ENCODE measurements at regions not wholly inside any gene's neighbourhood (a gene's known extent, or its start where the extent isn't known, plus 50 kb on each side); places are given as distances from the start of the nearest gene placed in this dataset.

DNA sequence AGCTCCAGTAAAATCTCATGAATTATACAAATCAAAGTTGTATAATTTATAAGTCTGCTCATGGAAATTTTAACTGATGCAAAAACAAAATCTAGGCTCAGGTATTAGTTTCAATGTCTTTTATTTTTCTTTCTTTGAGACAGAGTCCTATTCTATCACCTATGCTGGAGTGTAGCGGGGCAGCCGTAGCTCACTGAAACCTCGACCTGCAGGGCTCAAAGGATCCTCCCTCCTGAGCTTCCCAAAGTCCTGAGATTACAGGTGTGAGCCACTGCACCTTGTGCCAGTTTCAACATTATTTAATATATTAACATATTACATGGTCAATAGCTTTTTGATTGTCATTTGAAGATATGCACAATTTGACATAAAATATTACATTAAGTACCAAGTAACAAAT lies 678.7 kb downstream of the ARAP2 start:
- H3K36me3 ChIP-seq (ENCODE audit: insufficient read depth, low read length): no peaks in the 10 kb centered on the region
- intact Hi-C loops (cut with DNase I, micrococcal nuclease): no loop called here
- no peaks in the 10 kb centered on the region for H3K9me3 Mint-ChIP-seq
- DNase-seq (no peak), ATAC-seq (ENCODE audit: poor library complexity) (no peak)
- no peak overlapping the region for H3K27ac ChIP-seq (ENCODE audit: low read depth in 1 of 2, low read length in 2 of 2)
- no peaks in the 10 kb centered on the region for H3K27me3 ChIP-seq (ENCODE audit: control insufficient read depth in 1 of 2, insufficient read depth in 2 of 2, low read length in 2 of 2)
- no peak overlapping the region for H3K27ac Mint-ChIP-seq
- no peaks in the 10 kb centered on the region for H3K9me3 ChIP-seq (ENCODE audit: control insufficient read depth in 1 of 2, insufficient read depth in 1 of 2, low read length in 2 of 2)
- H3K4me1 ChIP-seq (ENCODE audit: insufficient read depth, low read length): no peaks in the 10 kb centered on the region
- no peaks in the 10 kb centered on the region for H3K27me3 Mint-ChIP-seq
- no peaks in the 10 kb centered on the region for H3K36me3 Mint-ChIP-seq (ENCODE audit: low read depth)
- H3K4me3 Mint-ChIP-seq: no peak overlapping the region
- no peaks in the 10 kb centered on the region for H3K4me1 Mint-ChIP-seq (ENCODE audit: low read depth)
- H3K4me3 ChIP-seq (ENCODE audit: low read length): no peak overlapping the region
- no peak for TF ChIP-seq CTCF (IDR thresholded peaks at IDR 0.05)
- ChIA-PET CTCF (no interaction called here), POLR2A (no interaction called here)

DNA sequence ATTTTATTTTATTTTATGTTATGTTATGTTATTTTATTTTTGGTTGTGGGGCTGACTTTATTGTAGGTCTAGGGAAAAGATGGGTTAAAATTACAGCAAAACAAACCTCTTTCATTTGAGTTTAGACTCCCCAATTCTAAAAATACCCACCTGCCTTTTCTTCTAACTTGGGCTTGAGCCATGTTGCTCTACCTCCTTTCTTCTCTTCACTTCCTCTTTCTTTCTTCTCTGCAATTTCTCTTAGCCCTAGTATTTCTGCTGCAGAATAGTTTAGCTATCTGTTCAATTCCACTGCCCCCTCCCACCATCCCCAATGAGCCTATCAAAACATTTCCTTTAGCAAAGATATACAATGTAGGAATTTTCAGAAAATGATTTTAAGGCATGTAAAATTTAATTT lies 653.3 kb downstream of the ARAP2 start:
- TF ChIP-seq CTCF (IDR thresholded peaks at IDR 0.05): no peak
- intact Hi-C loops (cut with DNase I, micrococcal nuclease): no loop called here
- POLR2A ChIA-PET: no interaction called here
- no peaks in the 10 kb centered on the region for H3K36me3 Mint-ChIP-seq (ENCODE audit: low read depth)
- H3K4me3 Mint-ChIP-seq: no peak overlapping the region
- Histone ChIP-seq H3K27me3 (ENCODE audit: control insufficient read depth in 1 of 2, insufficient read depth in 2 of 2, low read length in 2 of 2) (no peaks in the 10 kb centered on the region), H3K4me1 (ENCODE audit: insufficient read depth, low read length) (no peaks in the 10 kb centered on the region), H3K4me3 (ENCODE audit: low read length) (no peak overlapping the region), H3K36me3 (ENCODE audit: insufficient read depth, low read length) (no peaks in the 10 kb centered on the region), H3K27ac (ENCODE audit: low read depth in 1 of 2, low read length in 2 of 2) (no peak overlapping the region), H3K9me3 (ENCODE audit: control insufficient read depth in 1 of 2, insufficient read depth in 1 of 2, low read length in 2 of 2) (no peaks in the 10 kb centered on the region)
- CTCF ChIA-PET: no interaction called here
- no peaks in the 10 kb centered on the region for H3K27me3 Mint-ChIP-seq
- H3K27ac Mint-ChIP-seq: no peak overlapping the region
- DNase-seq (no peak), ATAC-seq (ENCODE audit: poor library complexity) (no peak)
- peaks cover 2% of the 10 kb centered on the region for H3K9me3 Mint-ChIP-seq
- no peaks in the 10 kb centered on the region for H3K4me1 Mint-ChIP-seq (ENCODE audit: low read depth)

GRCh38 chr4:35604252-35604651 lies 640.1 kb downstream of the ARAP2 start:
- Histone ChIP-seq H3K4me3 (ENCODE audit: low read length) (no peak overlapping the region), H3K36me3 (ENCODE audit: insufficient read depth, low read length) (no peaks in the 10 kb centered on the region), H3K27ac (ENCODE audit: low read depth in 1 of 2, low read length in 2 of 2) (no peak overlapping the region), H3K9me3 (ENCODE audit: control insufficient read depth in 1 of 2, insufficient read depth in 1 of 2, low read length in 2 of 2) (no peaks in the 10 kb centered on the region), H3K27me3 (ENCODE audit: control insufficient read depth in 1 of 2, insufficient read depth in 2 of 2, low read length in 2 of 2) (no peaks in the 10 kb centered on the region), H3K4me1 (ENCODE audit: insufficient read depth, low read length) (no peaks in the 10 kb centered on the region)
- Mint-ChIP-seq H3K9me3 (peaks cover 2% of the 10 kb centered on the region), H3K4me3 (no peak overlapping the region), H3K27ac (no peak overlapping the region), H3K36me3 (ENCODE audit: low read depth) (no peaks in the 10 kb centered on the region), H3K27me3 (no peaks in the 10 kb centered on the region), H3K4me1 (ENCODE audit: low read depth) (no peaks in the 10 kb centered on the region)
- intact Hi-C loops (cut with DNase I, micrococcal nuclease): no loop called here
- POLR2A ChIA-PET: no interaction called here
- no peak for DNase-seq
- ATAC-seq (ENCODE audit: poor library complexity): no peak
- CTCF ChIA-PET: no interaction called here
- no peak for TF ChIP-seq CTCF (IDR thresholded peaks at IDR 0.05)
